ENCODE measurements at regions not wholly inside any gene's neighbourhood (a gene's known extent, or its start where the extent isn't known, plus 50 kb on each side); places are given as distances from the start of the nearest gene placed in this dataset.
A peak's percentile ranks its signal among the peaks of the same experiment; 100 is the strongest.
"Not testable (repeated sequence)": the region's sequence is repeated elsewhere in the genome, so short reads cannot be mapped to it uniquely, and the experiment has no call there.

- DNase-seq, result no peak
Observed at GRCh38 chr5:42894057-42894456, 82.4 kb upstream of the SELENOP start.

- peak; percentile 59 for DNase-seq
Observed at GRCh38 chr5:42889311-42889933, 77.7 kb upstream of the SELENOP start.

GRCh38 chr5:42888771-42889170, 77.1 kb upstream of the SELENOP start:
- no peak for DNase-seq

GRCh38 chr5:42887575-42887974, 75.9 kb upstream of the SELENOP start:
- DNase-seq, result no peak

- no peak for DNase-seq
Observed at GRCh38 chr5:42887097-42887496, 75.4 kb upstream of the SELENOP start.

- DNase-seq, result no peak
Observed at GRCh38 chr5:42886635-42887034, 74.9 kb upstream of the SELENOP start.

GRCh38 chr5:42884326-42884725, 72.6 kb upstream of the SELENOP start:
- no peak for DNase-seq

GRCh38 chr5:42881416-42882117, 69.9 kb upstream of the SELENOP start:
- no peak for DNase-seq

- DNase-seq, result no peak
Observed at GRCh38 chr5:42880496-42881150, 68.9 kb upstream of the SELENOP start.

- DNase-seq, result no peak
Observed at GRCh38 chr5:42879291-42879690, 67.6 kb upstream of the SELENOP start.

- DNase-seq, result no peak
Observed at GRCh38 chr5:42878550-42878949, 66.9 kb upstream of the SELENOP start.

- no peak for DNase-seq
Observed at GRCh38 chr5:42878041-42878440, 66.3 kb upstream of the SELENOP start.

GRCh38 chr5:42877431-42877830, 65.7 kb upstream of the SELENOP start:
- DNase-seq, result no peak

- DNase-seq, result no peak
Observed at GRCh38 chr5:42876375-42876844, 64.7 kb upstream of the SELENOP start.

GRCh38 chr5:42875785-42876374, 64.2 kb upstream of the SELENOP start:
- DNase-seq, result no peak

GRCh38 chr5:42875211-42875610, 63.5 kb upstream of the SELENOP start:
- DNase-seq, result no peak

GRCh38 chr5:42874621-42875198, 63.0 kb upstream of the SELENOP start:
- DNase-seq, result no peak

GRCh38 chr5:42872865-42873264, 61.2 kb upstream of the SELENOP start:
- no peak for DNase-seq

GRCh38 chr5:42870882-42871418, 59.3 kb upstream of the SELENOP start:
- peak; percentile 29 for DNase-seq

GRCh38 chr5:42868417-42868816, 56.7 kb upstream of the SELENOP start:
- DNase-seq, result not testable (repeated sequence)

- not testable (repeated sequence) for DNase-seq
Observed at GRCh38 chr5:42864749-42865148, 53.1 kb upstream of the SELENOP start.
